ENCODE measurements at regions not wholly inside any gene's neighbourhood (a gene's known extent, or its start where the extent isn't known, plus 50 kb on each side); places are given as distances from the start of the nearest gene placed in this dataset.
"Not testable (repeated sequence)": the region's sequence is repeated elsewhere in the genome, so short reads cannot be mapped to it uniquely, and the experiment has no call there.

DNA sequence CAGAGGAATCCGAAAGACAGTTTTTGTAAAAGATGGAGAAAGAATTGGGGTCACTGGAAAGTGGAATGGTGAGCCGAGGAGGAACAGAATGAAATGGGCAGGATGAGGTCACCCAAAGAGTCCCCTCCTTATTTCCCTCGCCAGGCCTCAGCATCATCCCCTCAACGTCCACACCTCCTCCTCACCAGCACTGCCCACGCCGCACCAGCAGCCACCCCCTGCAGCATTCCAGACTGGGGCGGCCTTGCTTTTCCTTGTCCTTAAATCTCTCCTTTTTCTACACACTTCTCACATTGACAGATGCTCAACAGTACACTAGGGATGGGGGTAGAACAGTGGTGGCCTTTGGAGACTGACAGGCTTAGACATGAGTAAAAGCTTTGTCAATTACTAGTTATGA, 363.1 kb upstream of the NOX3 start:
- DNase-seq = no peak

- no peak for DNase-seq
These were observed 357.9 kb upstream of the NOX3 start for GRCh38 chr6:155813548-155813947.

DNA sequence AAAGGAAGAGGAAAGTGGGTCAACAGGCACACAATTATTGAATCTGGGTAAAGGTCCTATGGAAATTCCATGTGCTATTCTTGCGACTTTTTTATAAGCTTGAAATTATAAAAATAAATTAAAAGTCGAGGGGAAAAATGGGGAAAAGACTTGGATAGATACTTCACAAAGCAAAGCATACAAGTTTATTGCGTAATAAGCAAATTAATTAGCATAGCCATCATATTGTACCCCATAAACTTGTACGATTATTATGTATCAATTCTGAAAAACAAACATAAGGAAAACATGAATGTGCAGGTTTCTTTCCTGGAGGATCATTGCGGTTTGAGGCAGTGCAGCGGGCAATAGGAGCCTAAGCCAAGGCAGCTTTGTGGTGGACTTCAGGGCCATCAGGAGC, 351.6 kb upstream of the NOX3 start:
- DNase-seq = no peak

GRCh38 chr6:155801046-155801445, 345.4 kb upstream of the NOX3 start:
- no peak for DNase-seq

DNA sequence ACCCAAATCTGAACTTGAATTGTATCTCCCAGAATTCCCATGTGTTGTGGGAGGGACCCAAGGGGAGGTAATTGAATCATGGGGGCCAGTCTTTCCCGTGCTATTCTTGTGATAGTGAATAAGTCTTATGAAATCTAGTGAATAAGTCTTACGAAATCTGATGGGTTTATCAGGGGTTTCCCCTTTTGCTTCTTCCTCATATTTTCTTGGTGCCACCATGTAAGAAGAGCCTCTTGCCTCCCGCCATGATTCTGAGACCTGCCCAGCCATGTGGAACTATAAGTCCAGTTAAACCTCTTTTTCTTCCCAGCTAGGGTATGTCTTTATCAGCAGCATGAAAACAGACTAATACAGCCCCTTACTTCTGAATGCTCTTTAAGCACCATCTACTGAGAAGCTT, 343.2 kb upstream of the NOX3 start:
- not testable (repeated sequence) for DNase-seq

- DNase-seq = no peak
These were observed 339.6 kb upstream of the NOX3 start for GRCh38 chr6:155795173-155795796.

DNA sequence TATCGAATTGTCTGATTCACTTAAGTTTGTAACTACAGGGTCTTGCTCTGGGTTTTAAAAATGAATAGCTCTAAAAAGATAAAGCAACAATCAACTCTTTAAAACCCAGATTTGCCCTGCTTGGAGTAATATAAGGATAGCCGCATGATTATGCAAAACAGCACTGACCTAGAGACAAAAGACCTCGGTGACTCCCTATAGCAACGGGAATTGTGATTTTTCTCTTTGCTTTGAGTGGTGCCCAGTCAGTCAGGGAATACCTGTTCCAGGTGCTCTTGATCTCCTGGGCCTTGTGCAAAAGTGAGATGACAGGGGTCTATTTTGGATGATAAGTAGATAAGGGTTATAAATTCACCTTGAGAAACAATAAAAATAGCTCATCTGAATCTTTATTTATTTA, 336.3 kb upstream of the NOX3 start:
- no peak for DNase-seq

DNA sequence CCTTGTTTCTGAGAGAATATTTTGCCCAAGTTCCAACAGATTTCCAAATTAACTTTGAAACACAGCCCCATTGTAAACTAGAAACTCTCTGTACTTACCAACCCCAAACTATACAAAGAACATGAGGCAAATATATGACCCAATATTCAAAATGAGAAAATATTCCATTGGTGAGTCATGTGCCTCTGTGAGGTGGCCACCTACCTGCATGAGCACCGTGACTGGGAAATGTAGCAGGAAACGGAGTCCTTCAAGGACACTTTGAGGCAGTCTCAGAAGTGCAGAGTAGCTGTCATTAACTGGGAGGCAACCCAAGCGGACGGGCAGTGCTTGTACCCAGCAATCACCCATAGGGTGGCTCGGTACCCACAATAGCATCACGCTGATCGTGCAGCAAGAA, 335.5 kb upstream of the NOX3 start:
- DNase-seq = no peak

- DNase-seq = no peak
These were observed 331.5 kb upstream of the NOX3 start for GRCh38 chr6:155787168-155787567.

DNA sequence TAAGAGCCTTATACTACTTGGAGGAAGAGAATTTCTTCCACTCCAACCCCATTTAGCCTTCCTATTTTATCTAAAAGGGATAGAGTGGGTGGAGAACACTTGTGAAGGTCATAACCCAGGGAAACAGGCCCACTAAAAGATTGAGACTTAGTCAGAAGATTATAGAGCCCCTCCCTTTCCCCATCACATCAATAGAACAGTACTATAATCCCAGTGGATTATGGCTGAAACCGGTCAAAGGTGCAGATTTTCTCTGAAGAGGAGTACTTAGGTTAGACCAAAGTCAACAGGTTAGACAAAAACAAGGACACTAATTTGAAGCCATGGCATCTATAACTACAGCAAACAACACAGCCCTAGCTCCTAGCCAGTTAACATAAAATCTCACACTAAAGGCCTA, 330.9 kb upstream of the NOX3 start:
- DNase-seq = no peak

- no peak for DNase-seq
These were observed 327.3 kb upstream of the NOX3 start for GRCh38 chr6:155782739-155783459.

DNA sequence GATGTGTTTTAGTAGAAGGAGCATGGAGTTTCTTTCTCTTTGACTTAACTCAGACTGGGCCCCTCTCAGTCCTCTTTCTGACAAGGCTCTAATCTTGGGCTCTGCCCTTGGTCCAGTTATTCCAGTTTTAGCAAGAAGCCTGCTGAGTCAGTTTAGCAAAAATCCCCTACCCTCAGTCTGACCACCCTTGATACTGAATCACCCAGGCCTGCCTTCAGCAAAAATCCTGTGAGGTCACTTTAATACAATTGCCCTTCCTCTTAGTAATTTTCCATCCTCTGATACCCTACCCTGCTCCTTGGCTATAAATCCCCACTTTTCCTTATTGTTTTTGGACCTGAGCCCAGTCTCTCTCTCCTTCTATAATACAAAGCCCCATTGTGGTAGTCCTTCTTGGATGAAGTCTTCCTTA, 326.7 kb upstream of the NOX3 start:
- DNase-seq = peak; percentile 2

GRCh38 chr6:155779456-155779855, 323.8 kb upstream of the NOX3 start:
- DNase-seq = no peak

GRCh38 chr6:155778336-155778735, 322.7 kb upstream of the NOX3 start:
- peak; percentile 24 for DNase-seq

DNA sequence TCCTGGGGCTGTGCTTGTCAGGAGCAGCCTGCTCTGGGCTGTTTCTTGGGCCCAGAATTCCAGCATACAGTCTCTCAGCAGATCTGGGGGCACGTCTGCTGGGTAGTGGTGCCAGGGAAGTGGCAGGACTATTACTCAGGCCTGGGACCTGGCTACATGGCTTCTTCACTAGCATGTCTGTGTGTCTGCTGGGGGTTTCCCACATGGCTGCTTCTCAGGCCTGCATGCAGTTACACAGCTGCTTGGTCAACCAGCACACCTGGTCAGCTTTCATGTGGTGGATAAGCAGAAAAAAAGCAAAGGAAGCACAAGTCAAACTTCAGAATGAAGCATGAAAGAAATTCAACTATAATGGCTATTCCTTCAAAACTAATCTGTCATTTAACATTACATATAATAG, 316.2 kb upstream of the NOX3 start:
- no peak for DNase-seq

DNA sequence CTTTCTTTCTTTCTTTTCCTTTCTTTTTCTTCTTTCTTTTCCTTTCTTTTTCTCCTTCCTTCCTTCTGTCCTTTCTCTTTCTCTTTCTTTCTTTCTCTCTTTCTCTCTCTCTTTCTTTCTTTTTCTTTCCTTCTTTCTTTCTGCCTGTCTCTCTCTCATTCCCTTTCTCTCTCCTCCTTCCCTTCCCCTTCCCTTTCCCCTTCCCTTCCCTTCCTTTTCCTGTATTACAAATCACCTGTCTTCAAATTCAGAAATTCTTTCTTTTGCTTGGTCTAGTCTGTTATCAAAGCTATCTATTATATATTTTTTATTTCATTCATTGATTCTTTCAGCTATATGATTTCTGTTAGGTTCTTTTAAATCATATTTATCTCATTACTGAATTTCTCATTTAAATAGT, 315.2 kb upstream of the NOX3 start:
- DNase-seq = no peak

DNA sequence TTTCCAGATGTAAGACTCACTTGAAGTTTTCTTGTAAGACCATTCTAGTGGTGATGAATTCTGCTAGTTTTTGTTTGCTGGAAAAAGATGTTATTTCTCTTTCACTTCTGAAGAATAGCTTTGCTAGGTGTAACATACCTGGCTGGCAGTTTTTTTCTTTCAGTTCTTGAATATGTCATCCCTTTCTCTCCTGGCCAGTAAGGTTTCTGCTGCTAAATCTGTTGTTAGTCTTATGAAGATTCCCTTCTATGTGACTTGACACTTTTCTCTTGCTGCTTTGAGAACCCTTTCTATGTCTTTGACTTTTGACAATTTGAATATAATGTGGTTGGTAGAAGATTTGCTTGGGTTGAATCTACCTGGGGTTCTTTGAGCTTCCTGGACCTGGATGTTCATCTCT, 314.7 kb upstream of the NOX3 start:
- DNase-seq = no peak

DNA sequence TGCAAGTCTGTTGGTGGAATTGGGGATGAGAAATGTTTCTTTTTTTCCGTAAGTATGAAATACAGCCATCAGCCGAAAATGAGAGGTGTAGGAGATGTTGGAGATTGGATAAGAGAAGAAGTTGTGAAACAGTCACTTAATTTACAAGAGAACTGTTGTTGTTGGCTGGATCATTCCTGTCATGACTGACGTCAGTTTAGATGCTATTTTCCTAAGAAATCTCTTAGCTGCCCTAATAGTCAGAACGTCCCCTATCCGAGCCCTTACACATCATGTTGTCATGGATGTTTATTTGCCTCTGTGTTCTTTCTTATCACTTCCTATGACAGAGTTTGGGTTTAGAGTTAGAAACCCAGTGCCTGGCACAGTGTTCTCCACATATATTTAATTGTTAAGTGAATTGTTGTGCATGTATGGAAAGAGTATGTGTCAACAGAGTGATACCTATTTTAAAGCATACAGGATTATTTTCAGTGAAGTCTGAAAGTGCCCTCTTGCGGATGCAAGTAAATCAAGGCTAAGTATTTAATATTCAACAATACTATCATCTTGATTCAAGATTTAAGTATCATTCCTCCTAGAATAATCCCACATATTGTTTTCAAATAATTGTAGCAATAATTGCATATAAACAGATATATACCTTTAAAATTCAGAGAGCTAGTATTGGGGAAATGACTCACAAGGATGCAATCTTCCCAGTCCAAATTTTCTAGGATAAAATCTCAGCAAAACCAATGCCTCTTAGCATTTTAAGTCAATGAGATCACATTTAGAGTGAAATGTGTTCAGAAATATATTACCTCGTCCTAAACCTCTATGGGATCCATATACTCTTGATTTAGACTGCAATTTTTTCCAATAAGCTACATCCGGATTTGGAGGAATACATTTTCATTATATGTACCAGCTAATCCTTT, 309.9 kb upstream of the NOX3 start:
- DNase-seq = no peak

DNA sequence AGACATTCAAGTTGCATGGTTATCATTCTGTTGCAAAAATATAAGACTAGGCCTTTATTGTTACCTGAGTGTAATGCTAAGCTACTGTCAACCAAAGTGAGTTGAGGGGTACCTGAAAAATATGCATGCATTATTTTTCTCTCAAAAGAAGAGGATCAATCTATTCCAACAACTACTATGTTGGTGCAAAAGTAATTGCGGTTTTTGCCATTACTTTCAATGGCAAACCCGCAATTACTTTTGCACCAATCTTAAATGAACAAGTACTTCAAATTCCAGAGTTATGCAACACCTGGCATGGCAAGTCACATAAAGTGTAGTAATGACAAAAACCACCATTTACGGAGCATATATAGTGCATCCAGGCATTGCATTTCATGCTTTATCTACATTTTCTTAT, 307.0 kb upstream of the NOX3 start:
- DNase-seq = no peak

GRCh38 chr6:155755452-155755851, 299.8 kb upstream of the NOX3 start:
- no peak for DNase-seq

DNA sequence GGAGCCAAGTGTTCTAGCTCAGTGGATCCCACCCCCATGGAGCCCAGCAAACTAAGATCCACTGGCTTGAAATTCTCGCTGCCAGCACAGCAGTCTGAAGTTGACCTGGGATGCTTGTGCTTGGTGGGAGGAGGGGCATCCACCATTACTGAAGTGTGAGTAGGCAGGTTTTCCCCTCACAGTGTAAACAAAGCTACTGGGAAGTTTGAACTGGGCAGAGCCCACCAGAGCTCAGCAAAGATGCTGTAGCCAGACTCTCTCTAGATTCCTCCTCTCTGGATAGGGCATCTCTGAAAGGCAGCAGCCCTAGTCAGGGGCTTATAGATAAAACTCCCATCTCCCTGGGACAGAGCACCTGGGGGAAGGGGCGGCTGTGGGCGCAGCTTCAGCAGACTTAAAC, 293.1 kb upstream of the NOX3 start:
- DNase-seq = not testable (repeated sequence)

GRCh38 chr6:155747491-155747890, 291.9 kb upstream of the NOX3 start:
- DNase-seq = no peak

DNA sequence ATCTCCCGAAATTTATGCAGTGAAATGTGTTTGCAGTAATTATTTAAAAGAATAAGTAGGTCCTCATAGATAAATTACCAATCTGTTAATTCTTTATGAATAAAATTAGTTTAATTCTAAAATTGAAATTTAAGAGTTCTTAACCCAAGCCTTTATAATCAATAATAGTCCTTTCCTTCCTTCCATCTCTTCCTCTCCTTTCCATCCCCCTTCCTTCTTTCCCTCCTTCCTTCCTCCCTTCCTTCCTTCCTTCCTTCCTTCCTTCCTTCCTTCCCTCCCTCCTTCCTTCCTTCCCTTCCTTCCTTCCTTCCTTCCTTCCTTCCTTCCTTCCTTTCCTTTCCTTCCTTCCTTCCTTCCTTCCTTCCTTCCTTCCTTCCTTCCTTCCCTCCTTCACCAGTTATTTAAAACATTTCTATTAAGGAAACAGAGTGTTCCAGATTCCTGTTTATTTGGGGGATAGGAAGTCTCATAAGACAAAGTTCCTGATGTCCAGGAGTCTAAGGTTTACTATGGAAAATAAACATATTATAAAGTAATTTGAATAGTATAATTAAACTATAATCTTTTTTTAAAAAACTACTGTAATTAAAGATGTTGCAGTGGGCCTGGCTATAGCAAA, 285.3 kb upstream of the NOX3 start:
- DNase-seq = no peak

All from skin of body (tissue), 1 donor.